CD14-positive monocyte (primary cell): ENCODE measurements at regions not wholly inside any gene's neighbourhood (a gene's known extent, or its start where the extent isn't known, plus 50 kb on each side); places are given as distances from the start of the nearest gene placed in this dataset.

ENCODE experiments used
- DNase-seq, 3 donors: peaks; one replicate each; pipeline ENCODE4 v3.0.0-alpha.2; 2011 to 2022
- H2AFZ ChIP-seq: 2 replicates; pipeline ENCODE4 v1.6.0; 2012; ENCODE audit warnings: mild to moderate bottlenecking, low read depth, low read length, inconsistent platforms; ENCODE audit not compliant: insufficient read depth, poor library complexity, severe bottlenecking
- H3K27ac ChIP-seq, 2 donors: 1 replicate in 1 of 2; 2 replicates in 1 of 2; pipeline ENCODE4 v1.5.1; 2012 to 2013; ENCODE audit warnings: low read length in 2 of 2, control low read depth in 1 of 2, inconsistent platforms in 1 of 2, low read depth in 1 of 2, mild to moderate bottlenecking in 1 of 2
- H3K27me3 ChIP-seq, 2 donors: one replicate each; pipeline versions ENCODE4 v1.6.0 to v1.6.1; 2011 to 2013; ENCODE audit warnings: low read length in 2 of 2; ENCODE audit not compliant: control insufficient read depth in 2 of 2, insufficient read depth in 2 of 2
- H3K36me3 ChIP-seq, 2 donors: replicated peaks in 1 of 2; 1 replicate in 1 of 2; 2 replicates in 1 of 2; pipeline versions ENCODE4 v1.5.1 to v1.6.1; 2012 to 2013; ENCODE audit warnings: low read length in 2 of 2, control low read depth in 1 of 2, inconsistent platforms in 1 of 2, mild to moderate bottlenecking in 1 of 2; ENCODE audit not compliant: insufficient read depth in 2 of 2, control insufficient read depth in 1 of 2
- H3K4me1 ChIP-seq, 2 donors: 1 replicate in 1 of 2; 2 replicates in 1 of 2; pipeline versions ENCODE4 v1.5.1 to v1.6.1; 2012 to 2013; ENCODE audit warnings: low read length in 2 of 2, control low read depth in 1 of 2, inconsistent platforms in 1 of 2, mild to moderate bottlenecking in 1 of 2, moderate library complexity in 1 of 2; ENCODE audit not compliant: insufficient read depth in 2 of 2, control insufficient read depth in 1 of 2
- H3K4me2 ChIP-seq: replicated peaks from 2 replicates; pipeline ENCODE3; 2012; ENCODE audit warnings: low read length, moderate library complexity, mild to moderate bottlenecking; ENCODE audit not compliant: poor library complexity, severe bottlenecking; ENCODE audit errors: extremely low read depth
- H3K4me3 ChIP-seq, 3 experiments: fragments of 200-600 bp in 1 of 3; sonication (generic) in 1 of 3; replicated peaks in 1 of 3; 1 replicate in 2 of 3; 2 replicates in 1 of 3; pipeline ENCODE4 v1.5.1; 2011 to 2013; ENCODE audit warnings: low read length in 3 of 3, mild to moderate bottlenecking in 3 of 3, control low read depth in 2 of 3, low read depth in 2 of 3, inconsistent platforms in 1 of 3, moderate library complexity in 1 of 3
- H3K79me2 ChIP-seq: 2 replicates; pipeline ENCODE4 v1.6.0; 2012; ENCODE audit warnings: mild to moderate bottlenecking, control low read depth, inconsistent platforms, low read length, moderate library complexity; ENCODE audit not compliant: insufficient read depth
- H3K9ac ChIP-seq: 2 replicates; pipeline ENCODE4 v1.6.0; 2017; ENCODE audit warnings: low read length, mild to moderate bottlenecking; ENCODE audit not compliant: insufficient read depth, poor library complexity, severe bottlenecking
- H3K9me3 ChIP-seq, 2 donors: replicated peaks in 1 of 2; 1 replicate in 1 of 2; 2 replicates in 1 of 2; pipeline versions ENCODE4 v1.5.1 to v1.6.1; 2012 to 2013; ENCODE audit warnings: low read length in 2 of 2, control low read depth in 1 of 2; ENCODE audit not compliant: control insufficient read depth in 1 of 2, insufficient read depth in 1 of 2
- H4K20me1 ChIP-seq: 2 replicates; pipeline ENCODE4 v1.6.0; 2012; ENCODE audit warnings: mild to moderate bottlenecking, low read length, control low read depth, moderate library complexity; ENCODE audit not compliant: insufficient read depth
- H3K27ac Mint-ChIP-seq, 7 donors: one replicate each; pipeline ENCODE4 v1.8.0; 2020; ENCODE audit warnings: mild to moderate bottlenecking in 7 of 7, mixed read lengths in 7 of 7, moderate library complexity in 6 of 7, inconsistent platforms in 2 of 7
- H3K27me3 Mint-ChIP-seq, 3 donors: one replicate each; pipeline ENCODE4 v1.8.0; 2021 to 2022; ENCODE audit warnings: low read depth in 3 of 3, mild to moderate bottlenecking in 3 of 3, mixed read lengths in 3 of 3, moderate library complexity in 3 of 3, inconsistent platforms in 1 of 3
- H3K36me3 Mint-ChIP-seq, 2 donors: one replicate each; pipeline ENCODE4 v1.8.0; 2020; ENCODE audit warnings: mixed read lengths in 2 of 2, inconsistent platforms in 1 of 2, mild to moderate bottlenecking in 1 of 2
- H3K4me1 Mint-ChIP-seq: one replicate; pipeline ENCODE4 v1.8.0; 2020; ENCODE audit warnings: mild to moderate bottlenecking, mixed read lengths
- H3K4me3 Mint-ChIP-seq, 2 donors: one replicate each; pipeline ENCODE4 v1.8.0; 2020; ENCODE audit warnings: mild to moderate bottlenecking in 2 of 2, mixed read lengths in 2 of 2, moderate library complexity in 1 of 2
- H3K9me3 Mint-ChIP-seq, 7 donors: one replicate each; pipeline ENCODE4 v1.8.0; 2020 to 2022; ENCODE audit warnings: mixed read lengths in 7 of 7, mild to moderate bottlenecking in 6 of 7, moderate library complexity in 6 of 7, inconsistent platforms in 2 of 7
- CTCF ChIP-seq: fragments of 200-600 bp; IDR thresholded peaks from one replicate; pipeline ENCODE4 v1.8.0; 2022; ENCODE audit warnings: antibody characterized with exemption, mild to moderate bottlenecking
- WGBS: methylation state at CpG from one replicate; pipeline ENCODE4 v1.1.5; 2013; ENCODE audit warnings: missing lambda C conversion rate; ENCODE audit not compliant: insufficient coverage; 5-methylcytosine and 5-hydroxymethylcytosine counted together
- intact Hi-C, 2 donors: fragments of 100-400 bp; cut with micrococcal nuclease; formaldehyde crosslinking; loops; one replicate each; pipeline versions ENCODE4 v1.15.0 to v1.15.1; 2023

GRCh38 chr20:62584671-62585460, 57.4 kb upstream of the SLCO4A1 start:
- 80% methylated on average over 15 of the region's 16 CpGs for WGBS
- H3K4me3 ChIP-seq: no peak overlapping the region
- peaks cover 6 to 35% of the 10 kb centered on the region in 2 donors for H3K27me3 ChIP-seq
- TF ChIP-seq CTCF: no peak
- no peak overlapping the region for H3K9ac ChIP-seq
- H3K4me1 ChIP-seq: peaks cover 6 to 10% of the 10 kb centered on the region in 2 donors
- no peaks in the 10 kb centered on the region for H3K79me2 ChIP-seq
- Mint-ChIP-seq H3K4me1 (peaks cover 10% of the 10 kb centered on the region), H3K27ac (no peak overlapping the region), H3K36me3 (no peaks in the 10 kb centered on the region), H3K9me3 (peaks cover 0 to 2% (median 0%) of the 10 kb centered on the region in 7 donors), H3K27me3 (peaks cover 28 to 56% (median 42%) of the 10 kb centered on the region in 3 donors), H3K4me3 (no peak overlapping the region)
- DNase-seq: no peak
- no peaks in the 10 kb centered on the region for H3K9me3 ChIP-seq
- H3K4me2 ChIP-seq: no peak overlapping the region
- intact Hi-C loops: no loop called here
- H4K20me1 ChIP-seq: no peaks in the 10 kb centered on the region
- H3K27ac ChIP-seq: no peak overlapping the region
- no peak overlapping the region for H2AFZ ChIP-seq
- no peaks in the 10 kb centered on the region for H3K36me3 ChIP-seq

GRCh38 chr20:62585461-62585970, 56.8 kb upstream of the SLCO4A1 start:
- Histone ChIP-seq H3K27me3 (peaks cover 6 to 29% of the 10 kb centered on the region in 2 donors), H3K4me1 (peaks cover 6 to 10% of the 10 kb centered on the region in 2 donors), H3K27ac (no peak overlapping the region), H3K9ac (no peak overlapping the region), H3K4me3 (no peak overlapping the region), H3K9me3 (no peaks in the 10 kb centered on the region), H4K20me1 (no peaks in the 10 kb centered on the region), H3K79me2 (no peaks in the 10 kb centered on the region), H2AFZ (no peak overlapping the region), H3K36me3 (no peaks in the 10 kb centered on the region), H3K4me2 (no peak overlapping the region)
- TF ChIP-seq CTCF: no peak
- no peak overlapping the region for H3K27ac Mint-ChIP-seq
- intact Hi-C loops: no loop called here
- no peaks in the 10 kb centered on the region for H3K36me3 Mint-ChIP-seq
- 81% methylated on average over 16 of the region's 22 CpGs for WGBS
- peaks cover 0 to 2% (median 0%) of the 10 kb centered on the region in 7 donors for H3K9me3 Mint-ChIP-seq
- H3K4me1 Mint-ChIP-seq: peaks cover 10% of the 10 kb centered on the region
- DNase-seq: no peak
- peaks cover 26 to 55% (median 40%) of the 10 kb centered on the region in 3 donors for H3K27me3 Mint-ChIP-seq
- H3K4me3 Mint-ChIP-seq: no peak overlapping the region
